ENCODE measurements at regions not wholly inside any gene's neighbourhood (a gene's known extent, or its start where the extent isn't known, plus 50 kb on each side); places are given as distances from the start of the nearest gene placed in this dataset.

DNA sequence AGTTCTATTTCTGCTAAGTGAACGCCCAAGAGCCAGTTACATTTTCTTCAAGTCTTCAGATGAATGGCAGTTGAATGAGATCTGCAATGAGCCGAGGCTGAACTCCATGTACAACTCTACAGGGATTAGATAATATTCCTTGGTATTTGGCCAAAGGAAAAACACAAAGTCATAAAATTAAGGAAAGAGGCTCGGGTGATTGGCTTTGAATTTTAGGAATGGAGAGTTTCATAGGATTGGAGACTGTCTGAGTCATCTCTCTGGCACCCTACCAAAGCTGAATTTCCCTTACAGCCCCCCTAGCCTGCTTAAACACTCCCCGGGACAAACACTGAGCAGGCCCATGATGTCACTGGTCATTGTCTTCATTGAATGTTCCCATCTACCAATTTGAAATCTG is 188.0 kb upstream of the C1QTNF7 start:
- H3K27me3 ChIP-seq (replicated peaks; ENCODE audit: insufficient read depth, low read length): peaks cover 14% of the 10 kb centered on the region
- no peak overlapping the region for H3K9ac ChIP-seq (ENCODE audit: low read length)
- no peak for DNase-seq
- no peaks in the 10 kb centered on the region for H3K9me3 ChIP-seq (replicated peaks; ENCODE audit: insufficient read depth, low read length)
- H3K4me3 ChIP-seq (ENCODE audit: low read length): no peak overlapping the region
- TF ChIP-seq, protein P1, sequence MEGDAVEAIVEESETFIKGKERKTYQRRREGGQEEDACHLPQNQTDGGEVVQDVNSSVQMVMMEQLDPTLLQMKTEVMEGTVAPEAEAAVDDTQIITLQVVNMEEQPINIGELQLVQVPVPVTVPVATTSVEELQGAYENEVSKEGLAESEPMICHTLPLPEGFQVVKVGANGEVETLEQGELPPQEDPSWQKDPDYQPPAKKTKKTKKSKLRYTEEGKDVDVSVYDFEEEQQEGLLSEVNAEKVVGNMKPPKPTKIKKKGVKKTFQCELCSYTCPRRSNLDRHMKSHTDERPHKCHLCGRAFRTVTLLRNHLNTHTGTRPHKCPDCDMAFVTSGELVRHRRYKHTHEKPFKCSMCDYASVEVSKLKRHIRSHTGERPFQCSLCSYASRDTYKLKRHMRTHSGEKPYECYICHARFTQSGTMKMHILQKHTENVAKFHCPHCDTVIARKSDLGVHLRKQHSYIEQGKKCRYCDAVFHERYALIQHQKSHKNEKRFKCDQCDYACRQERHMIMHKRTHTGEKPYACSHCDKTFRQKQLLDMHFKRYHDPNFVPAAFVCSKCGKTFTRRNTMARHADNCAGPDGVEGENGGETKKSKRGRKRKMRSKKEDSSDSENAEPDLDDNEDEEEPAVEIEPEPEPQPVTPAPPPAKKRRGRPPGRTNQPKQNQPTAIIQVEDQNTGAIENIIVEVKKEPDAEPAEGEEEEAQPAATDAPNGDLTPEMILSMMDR (IDR thresholded peaks at IDR 0.05; ENCODE audit: low read length): no peak
- no peak for TF ChIP-seq EZH2 (optimal IDR thresholded peaks at IDR 0.05; ENCODE audit: low read depth, low read length)
- TF ChIP-seq EZH2phosphoT487 (IDR thresholded peaks at IDR 0.05; ENCODE audit: low read length): no peak
- no peaks in the 10 kb centered on the region for H4K20me1 ChIP-seq (ENCODE audit: insufficient read depth, low read length)
- H3K27ac ChIP-seq (ENCODE audit: low read length): no peak overlapping the region
- no peak overlapping the region for H2AFZ ChIP-seq (ENCODE audit: low read length)
- no peak overlapping the region for H3K4me2 ChIP-seq (ENCODE audit: low read depth, low read length)
- H3K36me3 ChIP-seq (replicated peaks; ENCODE audit: insufficient read depth, low read length): no peaks in the 10 kb centered on the region
- H3K9me2 ChIP-seq (replicated peaks; ENCODE audit: insufficient read depth, low read length): no peaks in the 10 kb centered on the region
- H3F3A ChIP-seq (ENCODE audit: insufficient read depth, low read length): no peaks in the 10 kb centered on the region
- H3K79me2 ChIP-seq (ENCODE audit: low read length): no peaks in the 10 kb centered on the region
- H3K4me1 ChIP-seq (ENCODE audit: low read length): no peaks in the 10 kb centered on the region

DNA sequence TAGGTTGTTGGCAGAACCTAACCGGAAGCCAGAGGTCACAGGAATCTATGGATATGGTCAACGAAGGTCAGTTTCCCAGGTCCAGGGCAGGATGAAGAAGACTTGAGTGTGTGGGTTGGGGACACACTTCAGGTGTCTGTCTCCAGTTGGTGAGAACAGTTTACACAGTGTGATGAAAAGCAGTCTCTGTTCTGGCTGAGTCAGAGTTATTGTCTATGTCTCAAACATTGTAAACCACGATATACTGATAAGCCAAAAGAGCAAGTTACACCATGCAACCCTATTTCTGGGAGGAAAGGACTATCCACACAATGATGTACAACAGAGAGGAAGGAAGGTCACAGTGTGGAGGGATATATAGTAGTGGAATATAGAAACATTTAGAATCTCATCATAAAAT is 187.1 kb upstream of the C1QTNF7 start:
- TF ChIP-seq, protein P1 (IDR thresholded peaks at IDR 0.05; ENCODE audit: low read length): no peak
- TF ChIP-seq EZH2phosphoT487 (IDR thresholded peaks at IDR 0.05; ENCODE audit: low read length) (no peak), EZH2 (optimal IDR thresholded peaks at IDR 0.05; ENCODE audit: low read depth, low read length) (no peak)
- no peak overlapping the region for H2AFZ ChIP-seq (ENCODE audit: low read length)
- H3K9me3 ChIP-seq (replicated peaks; ENCODE audit: insufficient read depth, low read length): no peaks in the 10 kb centered on the region
- no peak overlapping the region for H3K4me3 ChIP-seq (ENCODE audit: low read length)
- H3K4me2 ChIP-seq (ENCODE audit: low read depth, low read length): no peak overlapping the region
- H3K9me2 ChIP-seq (replicated peaks; ENCODE audit: insufficient read depth, low read length): no peaks in the 10 kb centered on the region
- H3K79me2 ChIP-seq (ENCODE audit: low read length): no peaks in the 10 kb centered on the region
- H3K36me3 ChIP-seq (replicated peaks; ENCODE audit: insufficient read depth, low read length): no peaks in the 10 kb centered on the region
- peaks cover 5% of the 10 kb centered on the region for H3K27me3 ChIP-seq (replicated peaks; ENCODE audit: insufficient read depth, low read length)
- no peaks in the 10 kb centered on the region for H3F3A ChIP-seq (ENCODE audit: insufficient read depth, low read length)
- H3K9ac ChIP-seq (ENCODE audit: low read length): no peak overlapping the region
- no peak for DNase-seq
- no peaks in the 10 kb centered on the region for H4K20me1 ChIP-seq (ENCODE audit: insufficient read depth, low read length)
- no peaks in the 10 kb centered on the region for H3K4me1 ChIP-seq (ENCODE audit: low read length)
- no peak overlapping the region for H3K27ac ChIP-seq (ENCODE audit: low read length)

DNA sequence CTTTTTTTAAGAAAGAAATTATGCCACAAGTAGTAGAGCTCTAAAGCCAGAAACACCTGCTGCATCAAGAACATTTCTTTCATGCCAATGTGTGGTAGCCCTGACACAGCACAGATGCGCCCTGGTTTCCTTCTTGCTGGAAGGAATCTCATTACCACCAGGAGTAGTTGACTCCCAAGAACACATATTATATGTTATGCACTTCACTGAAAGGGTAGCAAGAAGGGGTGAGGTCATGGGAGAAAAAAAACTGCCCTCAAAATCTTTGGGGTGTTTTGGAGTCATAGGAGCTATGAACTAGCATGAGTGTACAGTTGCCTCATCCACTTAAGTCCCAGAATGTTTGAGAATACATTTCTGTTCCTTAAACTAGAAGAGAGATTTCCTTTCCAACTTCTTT is 185.8 kb upstream of the C1QTNF7 start:
- H3K4me3 ChIP-seq (ENCODE audit: low read length): no peak overlapping the region
- no peaks in the 10 kb centered on the region for H3K9me3 ChIP-seq (replicated peaks; ENCODE audit: insufficient read depth, low read length)
- H3K27me3 ChIP-seq (replicated peaks; ENCODE audit: insufficient read depth, low read length): no peaks in the 10 kb centered on the region
- no peak overlapping the region for H2AFZ ChIP-seq (ENCODE audit: low read length)
- H3K79me2 ChIP-seq (ENCODE audit: low read length): no peaks in the 10 kb centered on the region
- no peak overlapping the region for H3K27ac ChIP-seq (ENCODE audit: low read length)
- no peaks in the 10 kb centered on the region for H4K20me1 ChIP-seq (ENCODE audit: insufficient read depth, low read length)
- TF ChIP-seq EZH2 (optimal IDR thresholded peaks at IDR 0.05; ENCODE audit: low read depth, low read length) (no peak), EZH2phosphoT487 (IDR thresholded peaks at IDR 0.05; ENCODE audit: low read length) (no peak)
- TF ChIP-seq, protein P1 (IDR thresholded peaks at IDR 0.05; ENCODE audit: low read length): no peak
- no peaks in the 10 kb centered on the region for H3K4me1 ChIP-seq (ENCODE audit: low read length)
- no peaks in the 10 kb centered on the region for H3F3A ChIP-seq (ENCODE audit: insufficient read depth, low read length)
- no peaks in the 10 kb centered on the region for H3K36me3 ChIP-seq (replicated peaks; ENCODE audit: insufficient read depth, low read length)
- no peak overlapping the region for H3K4me2 ChIP-seq (ENCODE audit: low read depth, low read length)
- H3K9me2 ChIP-seq (replicated peaks; ENCODE audit: insufficient read depth, low read length): no peaks in the 10 kb centered on the region
- no peak overlapping the region for H3K9ac ChIP-seq (ENCODE audit: low read length)
- no peak for DNase-seq
